SH-SY5Y (cell line): ENCODE measurements at regions not wholly inside any gene's neighbourhood (a gene's known extent, or its start where the extent isn't known, plus 50 kb on each side); places are given as distances from the start of the nearest gene placed in this dataset.

Source experiments
- GATA2 ChIP-seq: IDR thresholded peaks from 2 replicates; pipeline ENCODE4 v1.6.1; 2011; ENCODE audit warnings: mild to moderate bottlenecking, low read depth, low read length
- GATA3 ChIP-seq: IDR thresholded peaks from 2 replicates; pipeline ENCODE4 v1.6.1; 2011; ENCODE audit warnings: low read depth, mild to moderate bottlenecking, low read length, moderate library complexity

DNA sequence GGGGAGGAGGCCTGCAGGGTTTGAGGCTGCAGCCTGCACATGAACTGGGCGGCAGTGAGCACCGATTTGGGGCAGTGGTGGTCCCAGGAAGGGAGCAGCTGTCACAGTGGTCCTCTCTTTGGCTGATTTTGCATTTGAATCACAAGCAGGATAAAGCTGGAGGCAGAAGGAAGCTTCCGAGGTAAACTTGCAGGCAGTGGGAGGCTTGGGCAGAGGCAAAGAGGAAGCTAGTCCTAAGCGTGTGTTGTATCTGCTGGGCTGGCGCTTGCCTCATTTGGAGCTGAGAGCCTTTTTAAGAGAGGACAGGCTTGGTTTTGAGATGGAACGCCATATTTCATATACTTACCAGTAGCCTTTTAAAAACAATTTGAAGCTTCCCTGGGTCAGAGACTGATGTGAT lies 177.2 kb upstream of the PODXL start:
- TF ChIP-seq GATA2: no peak
- no peak for TF ChIP-seq GATA3
